ENCODE measurements at regions not wholly inside any gene's neighbourhood (a gene's known extent, or its start where the extent isn't known, plus 50 kb on each side); places are given as distances from the start of the nearest gene placed in this dataset.
A peak's percentile ranks its signal among the peaks of the same experiment; 100 is the strongest.

DNA sequence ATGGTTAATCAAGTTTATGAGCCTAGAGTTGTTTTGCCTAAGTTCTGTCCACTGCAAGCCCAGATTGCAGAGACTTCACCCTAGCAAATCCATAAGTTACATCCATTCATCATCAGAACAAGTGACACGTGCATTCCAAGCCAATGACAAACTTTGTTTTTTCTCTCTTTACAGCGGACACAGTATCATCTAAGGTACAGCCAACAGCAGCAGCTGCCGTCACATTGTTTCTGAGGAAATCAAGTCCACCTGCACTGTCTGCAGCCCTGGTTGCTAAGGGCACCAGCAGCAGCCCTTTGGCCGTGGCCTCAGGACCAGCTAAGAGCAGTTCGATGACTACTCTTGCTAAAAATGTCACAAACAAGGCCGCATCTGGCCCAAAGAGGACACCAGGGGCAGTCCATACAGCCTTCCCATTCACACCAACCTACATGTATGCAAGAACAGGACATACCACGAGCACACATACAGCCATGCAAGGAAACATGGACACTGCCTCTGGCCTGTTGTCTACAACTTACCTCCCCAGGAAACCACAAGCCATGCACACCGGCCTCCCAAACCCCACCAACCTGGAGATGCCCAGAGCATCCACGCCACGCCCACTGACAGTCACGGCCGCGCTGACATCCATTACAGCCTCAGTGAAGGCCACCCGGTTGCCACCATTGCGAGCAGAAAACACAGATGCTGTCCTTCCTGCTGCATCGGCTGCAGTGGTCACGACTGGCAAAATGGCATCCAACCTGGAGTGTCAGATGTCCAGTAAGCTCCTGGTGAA is 155.8 kb downstream of the C11orf91 start:
- no peaks in the 10 kb centered on the region for H3K9me3 ChIP-seq
- TF ChIP-seq, protein P1, sequence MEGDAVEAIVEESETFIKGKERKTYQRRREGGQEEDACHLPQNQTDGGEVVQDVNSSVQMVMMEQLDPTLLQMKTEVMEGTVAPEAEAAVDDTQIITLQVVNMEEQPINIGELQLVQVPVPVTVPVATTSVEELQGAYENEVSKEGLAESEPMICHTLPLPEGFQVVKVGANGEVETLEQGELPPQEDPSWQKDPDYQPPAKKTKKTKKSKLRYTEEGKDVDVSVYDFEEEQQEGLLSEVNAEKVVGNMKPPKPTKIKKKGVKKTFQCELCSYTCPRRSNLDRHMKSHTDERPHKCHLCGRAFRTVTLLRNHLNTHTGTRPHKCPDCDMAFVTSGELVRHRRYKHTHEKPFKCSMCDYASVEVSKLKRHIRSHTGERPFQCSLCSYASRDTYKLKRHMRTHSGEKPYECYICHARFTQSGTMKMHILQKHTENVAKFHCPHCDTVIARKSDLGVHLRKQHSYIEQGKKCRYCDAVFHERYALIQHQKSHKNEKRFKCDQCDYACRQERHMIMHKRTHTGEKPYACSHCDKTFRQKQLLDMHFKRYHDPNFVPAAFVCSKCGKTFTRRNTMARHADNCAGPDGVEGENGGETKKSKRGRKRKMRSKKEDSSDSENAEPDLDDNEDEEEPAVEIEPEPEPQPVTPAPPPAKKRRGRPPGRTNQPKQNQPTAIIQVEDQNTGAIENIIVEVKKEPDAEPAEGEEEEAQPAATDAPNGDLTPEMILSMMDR (IDR thresholded peaks at IDR 0.05): no peak
- no peak for TF ChIP-seq POLR2A (IDR thresholded peaks at IDR 0.05)
- no peaks in the 10 kb centered on the region for H3K36me3 ChIP-seq
- no peak overlapping the region for H3K4me3 ChIP-seq
- H3K4me1 ChIP-seq: no peaks in the 10 kb centered on the region
- H3K27me3 ChIP-seq: no peaks in the 10 kb centered on the region
- H3K27ac ChIP-seq: no peak overlapping the region
- DNase-seq: no peak

DNA sequence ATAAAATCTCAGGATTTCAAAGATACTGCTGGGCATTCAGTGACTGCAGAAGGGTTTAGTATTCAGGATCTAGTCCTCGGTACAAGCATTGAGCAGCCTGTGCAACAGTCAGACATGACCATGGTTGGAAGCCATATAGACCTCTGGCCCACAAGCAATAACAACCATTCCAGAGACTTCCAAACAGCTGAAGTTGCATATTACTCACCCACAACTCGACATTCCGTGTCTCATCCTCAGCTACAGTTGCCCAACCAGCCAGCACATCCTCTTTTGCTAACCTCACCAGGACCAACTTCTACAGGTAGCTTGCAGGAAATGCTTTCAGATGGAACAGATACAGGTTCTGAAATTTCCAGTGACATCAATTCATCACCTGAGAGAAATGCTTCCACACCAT is 156.8 kb downstream of the C11orf91 start:
- TF ChIP-seq, protein P1 (IDR thresholded peaks at IDR 0.05): no peak
- no peak for TF ChIP-seq POLR2A (IDR thresholded peaks at IDR 0.05)
- H3K27ac ChIP-seq: no peak overlapping the region
- no peak overlapping the region for H3K4me3 ChIP-seq
- H3K4me1 ChIP-seq: no peaks in the 10 kb centered on the region
- H3K27me3 ChIP-seq: no peaks in the 10 kb centered on the region
- no peak for DNase-seq
- H3K36me3 ChIP-seq: no peaks in the 10 kb centered on the region
- no peaks in the 10 kb centered on the region for H3K9me3 ChIP-seq

DNA sequence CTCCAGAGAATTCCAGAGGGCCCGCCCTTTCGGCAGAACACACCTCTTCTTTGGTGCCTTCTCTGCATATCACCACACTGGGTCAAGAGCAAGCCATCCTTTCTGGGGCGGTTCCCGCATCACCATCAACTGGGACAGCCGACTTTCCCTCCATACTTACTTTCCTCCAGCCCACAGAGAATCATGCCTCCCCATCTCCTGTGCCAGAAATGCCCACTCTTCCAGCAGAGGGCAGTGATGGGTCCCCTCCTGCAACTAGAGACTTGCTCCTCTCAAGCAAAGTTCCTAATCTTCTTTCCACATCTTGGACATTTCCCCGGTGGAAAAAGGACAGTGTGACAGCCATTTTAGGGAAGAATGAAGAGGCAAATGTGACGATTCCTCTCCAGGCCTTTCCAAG is 157.7 kb downstream of the C11orf91 start:
- DNase-seq: peak in 2 of 3 donors; percentile 28 to 69
- Histone ChIP-seq H3K9me3 (no peaks in the 10 kb centered on the region), H3K4me3 (no peak overlapping the region), H3K27me3 (no peaks in the 10 kb centered on the region), H3K27ac (no peak overlapping the region), H3K4me1 (no peaks in the 10 kb centered on the region), H3K36me3 (no peaks in the 10 kb centered on the region)
- TF ChIP-seq, protein P1 (IDR thresholded peaks at IDR 0.05): peak in 4 of 6 experiments; percentile 38 to 57 (median 54)
- no peak for TF ChIP-seq POLR2A (IDR thresholded peaks at IDR 0.05)

DNA sequence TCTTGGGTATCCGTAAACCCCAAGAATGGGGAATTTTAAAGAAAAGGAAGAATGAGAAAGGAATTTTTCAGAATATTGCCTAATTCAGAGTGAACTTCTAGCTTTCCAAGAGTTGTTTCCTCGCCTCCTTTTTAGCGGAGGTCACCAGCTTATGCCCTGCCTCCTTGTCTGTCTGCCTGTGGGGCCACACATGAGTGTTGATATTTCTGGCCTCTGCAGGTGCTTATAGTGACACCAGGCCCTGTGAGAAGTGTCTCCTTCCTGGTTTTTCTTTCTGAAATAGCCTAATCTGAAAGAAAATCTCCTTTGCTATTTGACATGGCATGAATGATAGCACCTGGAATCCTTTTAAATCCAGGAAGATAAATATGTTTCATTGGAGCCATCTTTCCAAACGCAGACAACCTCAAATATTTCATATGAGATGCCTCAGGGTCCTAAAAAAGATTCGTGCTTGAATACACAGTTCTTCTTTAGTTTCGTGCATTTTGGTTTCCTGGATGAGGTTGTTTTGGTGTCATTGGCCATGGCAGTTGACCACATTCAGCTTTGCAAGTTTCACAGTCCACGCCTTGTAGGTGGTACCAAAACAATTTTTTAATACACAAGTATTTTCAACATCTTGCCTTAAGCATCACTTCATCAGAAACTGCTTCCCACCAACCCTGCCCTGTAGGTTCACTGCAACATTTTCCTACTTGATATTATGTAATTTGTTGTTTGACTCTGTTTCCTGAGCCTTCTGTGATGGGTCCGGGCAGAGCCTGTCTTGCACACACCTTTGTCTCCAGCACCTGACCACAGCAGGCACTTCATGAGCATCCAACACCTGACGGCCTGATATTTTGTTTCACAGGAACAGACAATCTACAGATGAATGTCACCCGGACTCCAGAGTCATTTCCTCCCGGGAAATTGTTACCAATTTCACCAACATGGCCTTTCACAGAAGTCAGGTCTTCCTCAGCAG is 159.4 kb downstream of the C11orf91 start:
- H3K4me1 ChIP-seq: no peaks in the 10 kb centered on the region
- H3K27me3 ChIP-seq: no peaks in the 10 kb centered on the region
- TF ChIP-seq, protein P1 (IDR thresholded peaks at IDR 0.05): no peak
- no peak for TF ChIP-seq POLR2A (IDR thresholded peaks at IDR 0.05)

DNA sequence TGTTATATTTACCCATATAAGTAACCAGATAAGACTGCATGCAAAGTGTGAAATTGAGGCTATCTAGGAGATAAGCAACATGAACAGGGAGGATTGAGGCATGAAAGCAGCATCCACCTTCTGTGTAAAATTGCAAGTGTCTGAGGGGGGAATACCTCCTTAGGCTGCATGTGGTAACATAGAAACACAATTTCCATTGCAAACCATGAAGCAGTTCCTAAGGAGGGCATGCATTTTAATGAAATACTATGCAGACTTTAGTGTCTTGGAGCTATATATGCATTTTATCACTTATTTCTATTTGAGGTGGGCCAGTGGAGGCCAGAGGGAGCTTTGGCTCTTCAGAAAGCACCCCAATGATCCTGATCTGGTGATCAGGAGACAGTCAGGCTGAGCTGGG is 160.2 kb downstream of the C11orf91 start:
- no peak overlapping the region for H3K27ac ChIP-seq
- no peaks in the 10 kb centered on the region for H3K27me3 ChIP-seq
- H3K9me3 ChIP-seq: no peaks in the 10 kb centered on the region
- no peak overlapping the region for H3K4me3 ChIP-seq
- H3K4me1 ChIP-seq: no peaks in the 10 kb centered on the region
- TF ChIP-seq POLR2A (IDR thresholded peaks at IDR 0.05): no peak
- TF ChIP-seq, protein P1 (IDR thresholded peaks at IDR 0.05): no peak
- H3K36me3 ChIP-seq: no peaks in the 10 kb centered on the region
- no peak for DNase-seq

More for the DNA sequence above, 159.4 kb downstream of the C11orf91 start:
- Histone ChIP-seq H3K27ac (no peak overlapping the region), H3K9me3 (no peaks in the 10 kb centered on the region), H3K4me3 (no peak overlapping the region), H3K36me3 (no peaks in the 10 kb centered on the region)
- DNase-seq: no peak
